Trophoblast cell (in vitro differentiated cells and primary cell): ENCODE measurements at regions not wholly inside any gene's neighbourhood (a gene's known extent, or its start where the extent isn't known, plus 50 kb on each side); places are given as distances from the start of the nearest gene placed in this dataset.

Experiments
- DNase-seq, 2 donors: peaks; one replicate each; pipeline ENCODE4 v3.0.0-alpha.2; 2016
- H2AFZ ChIP-seq: 2 replicates; pipeline ENCODE4 v1.6.1; 2013; ENCODE audit warnings: low read length, moderate library complexity, mild to moderate bottlenecking; ENCODE audit not compliant: insufficient read depth, poor library complexity
- H2AK5ac ChIP-seq: 2 replicates; pipeline ENCODE4 v1.6.1; 2013; ENCODE audit warnings: mild to moderate bottlenecking, low read length
- H2BK120ac ChIP-seq: 2 replicates; pipeline ENCODE4 v1.6.1; 2013; ENCODE audit warnings: low read length, mild to moderate bottlenecking, moderate library complexity; ENCODE audit not compliant: insufficient read depth, poor library complexity
- H2BK12ac ChIP-seq: 2 replicates; pipeline ENCODE4 v1.6.1; 2013; ENCODE audit warnings: mild to moderate bottlenecking, low read length, moderate library complexity
- H2BK5ac ChIP-seq: 2 replicates; pipeline ENCODE4 v1.6.1; 2013; ENCODE audit warnings: low read length, low read depth, moderate library complexity, mild to moderate bottlenecking; ENCODE audit not compliant: poor library complexity
- H3K14ac ChIP-seq: 2 replicates; pipeline ENCODE4 v1.6.1; 2013; ENCODE audit warnings: mild to moderate bottlenecking, low read length
- H3K18ac ChIP-seq: 2 replicates; pipeline ENCODE4 v1.6.1; 2013; ENCODE audit warnings: mild to moderate bottlenecking, low read length
- H3K23ac ChIP-seq: 2 replicates; pipeline ENCODE4 v1.6.1; 2013; ENCODE audit warnings: low read length
- H3K27ac ChIP-seq: 2 replicates; pipeline ENCODE4 v1.5.1; 2013; ENCODE audit warnings: low read depth, mild to moderate bottlenecking, inconsistent platforms, low read length, moderate library complexity
- H3K27me3 ChIP-seq: 2 replicates; pipeline ENCODE4 v1.6.1; 2013; ENCODE audit warnings: inconsistent platforms, mild to moderate bottlenecking, low read length, moderate library complexity; ENCODE audit not compliant: insufficient read depth
- H3K36me3 ChIP-seq, 2 experiments: 1 replicate in 1 of 2; 2 replicates in 1 of 2; pipeline ENCODE4 v1.6.1; 2013; ENCODE audit warnings: low read length in 2 of 2, mild to moderate bottlenecking in 2 of 2, moderate library complexity in 1 of 2; ENCODE audit not compliant: insufficient read depth in 2 of 2, control insufficient read depth in 1 of 2
- H3K4ac ChIP-seq: 2 replicates; pipeline ENCODE4 v1.6.1; 2013; ENCODE audit warnings: low read depth, mild to moderate bottlenecking, low read length, moderate library complexity
- H3K4me1 ChIP-seq, 2 experiments: 1 replicate in 1 of 2; 2 replicates in 1 of 2; pipeline ENCODE4 v1.6.1; 2013; ENCODE audit warnings: low read length in 2 of 2, mild to moderate bottlenecking in 2 of 2, moderate library complexity in 1 of 2; ENCODE audit not compliant: insufficient read depth in 2 of 2, control insufficient read depth in 1 of 2
- H3K4me2 ChIP-seq: 2 replicates; pipeline ENCODE4 v1.6.1; 2013; ENCODE audit warnings: inconsistent platforms, mild to moderate bottlenecking, low read length, moderate library complexity
- H3K4me3 ChIP-seq: 2 replicates; pipeline ENCODE4 v1.5.1; 2013; ENCODE audit warnings: mild to moderate bottlenecking, low read depth, low read length, inconsistent platforms
- H3K79me1 ChIP-seq: one replicate; pipeline ENCODE4 v1.6.1; 2013; ENCODE audit warnings: low read length
- H3K79me2 ChIP-seq: 2 replicates; pipeline ENCODE4 v1.6.1; 2013; ENCODE audit warnings: low read length, mild to moderate bottlenecking; ENCODE audit not compliant: control insufficient read depth, insufficient read depth, poor library complexity
- H3K9ac ChIP-seq: 2 replicates; pipeline ENCODE4 v1.6.1; 2013; ENCODE audit warnings: mild to moderate bottlenecking, low read length
- H3K9me3 ChIP-seq: 2 replicates; pipeline ENCODE4 v1.6.1; 2013; ENCODE audit warnings: low read depth, mild to moderate bottlenecking, control low read depth, inconsistent platforms, low read length; ENCODE audit not compliant: insufficient read depth
- H4K12ac ChIP-seq: 2 replicates; pipeline ENCODE4 v1.6.1; 2013; ENCODE audit warnings: low read depth, mild to moderate bottlenecking, low read length, moderate library complexity
- H4K8ac ChIP-seq: 2 replicates; pipeline ENCODE4 v1.6.1; 2013; ENCODE audit warnings: low read depth, mild to moderate bottlenecking, low read length, moderate library complexity
- H4K91ac ChIP-seq: one replicate; pipeline ENCODE4 v1.6.1; 2013; ENCODE audit warnings: low read depth, mild to moderate bottlenecking, low read length, moderate library complexity
- WGBS: extraction: QIAGEN DNeasy Blood & Tissue Kit; methylation state at CpG from one replicate; pipeline ENCODE4 v1.1.7; 2013; ENCODE audit warnings: missing lambda C conversion rate; ENCODE audit not compliant: insufficient read length, insufficient coverage; ENCODE audit errors: extremely low coverage; 5-methylcytosine and 5-hydroxymethylcytosine counted together

- H2AK5ac ChIP-seq = no peak overlapping the region
- no peak overlapping the region for H2BK120ac ChIP-seq
- H2AFZ ChIP-seq = no peak overlapping the region
- no peaks in the 10 kb centered on the region for H3K79me2 ChIP-seq
- H3K27me3 ChIP-seq = peaks cover 1% of the 10 kb centered on the region
- no peak overlapping the region for H3K4me3 ChIP-seq
- H3K4me1 ChIP-seq = no peaks in the 10 kb centered on the region
- no peak overlapping the region for H3K4ac ChIP-seq
- no peak overlapping the region for H2BK12ac ChIP-seq
- no peak overlapping the region for H3K14ac ChIP-seq
- no peak overlapping the region for H3K23ac ChIP-seq
- no peak overlapping the region for H3K4me2 ChIP-seq
- no peak overlapping the region for H3K18ac ChIP-seq
- no peak overlapping the region for H4K8ac ChIP-seq
- H4K91ac ChIP-seq = no peak overlapping the region
- no CpG with 5 or more reads among the region's 1 CpG for WGBS
- no peaks in the 10 kb centered on the region for H3K36me3 ChIP-seq
- H3K9me3 ChIP-seq = no peaks in the 10 kb centered on the region
- DNase-seq = no peak
- H3K79me1 ChIP-seq = no peaks in the 10 kb centered on the region
- H3K9ac ChIP-seq = no peak overlapping the region
- H3K27ac ChIP-seq = no peak overlapping the region
- H4K12ac ChIP-seq = no peak overlapping the region
- H2BK5ac ChIP-seq = no peak overlapping the region
These were observed 84.1 kb upstream of the PRDM1 start for GRCh38 chr6:106002005-106002404.

- H2BK12ac ChIP-seq = no peak overlapping the region
- no peak overlapping the region for H3K4me2 ChIP-seq
- H2AFZ ChIP-seq = no peak overlapping the region
- peaks cover 6% of the 10 kb centered on the region for H3K27me3 ChIP-seq
- no peaks in the 10 kb centered on the region for H3K79me2 ChIP-seq
- no peak overlapping the region for H3K27ac ChIP-seq
- H3K9me3 ChIP-seq = no peaks in the 10 kb centered on the region
- WGBS = no CpG with 5 or more reads among the region's 2 CpGs
- no peak overlapping the region for H2BK120ac ChIP-seq
- H3K9ac ChIP-seq = no peak overlapping the region
- no peak overlapping the region for H3K23ac ChIP-seq
- no peak overlapping the region for H2AK5ac ChIP-seq
- no peak overlapping the region for H3K4ac ChIP-seq
- no peaks in the 10 kb centered on the region for H3K79me1 ChIP-seq
- H3K18ac ChIP-seq = no peak overlapping the region
- no peaks in the 10 kb centered on the region for H3K36me3 ChIP-seq
- H2BK5ac ChIP-seq = no peak overlapping the region
- H3K14ac ChIP-seq = no peak overlapping the region
- H3K4me3 ChIP-seq = no peak overlapping the region
- H4K91ac ChIP-seq = no peak overlapping the region
- peak in 1 of 2 donors; percentile 9 for DNase-seq
- H3K4me1 ChIP-seq = no peaks in the 10 kb centered on the region
- no peak overlapping the region for H4K8ac ChIP-seq
- H4K12ac ChIP-seq = no peak overlapping the region
These were observed 85.2 kb upstream of the PRDM1 start for GRCh38 chr6:106000935-106001334.

GRCh38 chr6:105997482-105997881, 88.7 kb upstream of the PRDM1 start:
- H3K23ac ChIP-seq = no peak overlapping the region
- H3K27ac ChIP-seq = no peak overlapping the region
- no peak overlapping the region for H2AFZ ChIP-seq
- H4K91ac ChIP-seq = no peak overlapping the region
- no peaks in the 10 kb centered on the region for H3K79me1 ChIP-seq
- H3K4me2 ChIP-seq = no peak overlapping the region
- peaks cover 7 to 12% of the 10 kb centered on the region in 2 experiments for H3K4me1 ChIP-seq
- H3K9ac ChIP-seq = no peak overlapping the region
- H3K27me3 ChIP-seq = peaks cover 29% of the 10 kb centered on the region
- no CpG with 5 or more reads among the region's 4 CpGs for WGBS
- no peak overlapping the region for H4K12ac ChIP-seq
- no peak overlapping the region for H2AK5ac ChIP-seq
- no peak overlapping the region for H3K4ac ChIP-seq
- no peak overlapping the region for H3K18ac ChIP-seq
- no peak for DNase-seq
- H2BK120ac ChIP-seq = no peak overlapping the region
- no peak overlapping the region for H2BK12ac ChIP-seq
- H3K79me2 ChIP-seq = no peaks in the 10 kb centered on the region
- H2BK5ac ChIP-seq = no peak overlapping the region
- no peak overlapping the region for H4K8ac ChIP-seq
- no peaks in the 10 kb centered on the region for H3K36me3 ChIP-seq
- H3K14ac ChIP-seq = no peak overlapping the region
- H3K9me3 ChIP-seq = peaks cover 2% of the 10 kb centered on the region
- H3K4me3 ChIP-seq = no peak overlapping the region

- H3K4me3 ChIP-seq = no peak overlapping the region
- H3K79me1 ChIP-seq = no peaks in the 10 kb centered on the region
- H3K9ac ChIP-seq = no peak overlapping the region
- H3K4me1 ChIP-seq = peaks cover 11 to 17% of the 10 kb centered on the region in 2 experiments
- no peak overlapping the region for H3K14ac ChIP-seq
- no peak overlapping the region for H2BK120ac ChIP-seq
- no peak overlapping the region for H2BK12ac ChIP-seq
- peaks cover 2% of the 10 kb centered on the region for H3K9me3 ChIP-seq
- WGBS = no CpG with 5 or more reads among the region's 6 CpGs
- no peak overlapping the region for H3K4ac ChIP-seq
- H4K91ac ChIP-seq = no peak overlapping the region
- H2AK5ac ChIP-seq = no peak overlapping the region
- H3K79me2 ChIP-seq = no peaks in the 10 kb centered on the region
- no peak overlapping the region for H4K8ac ChIP-seq
- no peak overlapping the region for H4K12ac ChIP-seq
- H3K18ac ChIP-seq = no peak overlapping the region
- H3K4me2 ChIP-seq = no peak overlapping the region
- no peak overlapping the region for H3K23ac ChIP-seq
- H3K36me3 ChIP-seq = no peaks in the 10 kb centered on the region
- no peak for DNase-seq
- peaks cover 34% of the 10 kb centered on the region for H3K27me3 ChIP-seq
- H2BK5ac ChIP-seq = no peak overlapping the region
- H2AFZ ChIP-seq = no peak overlapping the region
- no peak overlapping the region for H3K27ac ChIP-seq
These were observed 90.7 kb upstream of the PRDM1 start for GRCh38 chr6:105995391-105995865.
